H4 (cell line): ENCODE measurements at regions not wholly inside any gene's neighbourhood (a gene's known extent, or its start where the extent isn't known, plus 50 kb on each side); places are given as distances from the start of the nearest gene placed in this dataset.

Source experiments
- DNase-seq: peaks from one replicate; pipeline ENCODE4 v3.0.0-alpha.2; 2015; ENCODE audit warnings: low spot score

GRCh38 chr4:4740071-4740470, 119.4 kb upstream of the MSX1 start:
- no peak for DNase-seq

- peak; percentile 95 for DNase-seq
Measured at GRCh38 chr4:4735870-4736269, 123.6 kb upstream of the MSX1 start.

GRCh38 chr4:4735136-4735750, 124.2 kb upstream of the MSX1 start:
- DNase-seq: peak; percentile 53

GRCh38 chr4:4734425-4734824, 125.0 kb upstream of the MSX1 start:
- peak; percentile 65 for DNase-seq

GRCh38 chr4:4733663-4734062, 125.8 kb upstream of the MSX1 start:
- no peak for DNase-seq

- DNase-seq: no peak
Measured at GRCh38 chr4:4730249-4730648, 129.2 kb upstream of the MSX1 start.

- no peak for DNase-seq
Measured at GRCh38 chr4:4729206-4729605, 130.3 kb upstream of the MSX1 start.

GRCh38 chr4:4727536-4727935, 131.9 kb upstream of the MSX1 start:
- no peak for DNase-seq

GRCh38 chr4:4726051-4726450, 133.4 kb upstream of the MSX1 start:
- DNase-seq: no peak

- DNase-seq: no peak
Measured at GRCh38 chr4:4724321-4724720, 135.1 kb upstream of the MSX1 start.

- no peak for DNase-seq
Measured at GRCh38 chr4:4721636-4722035, 137.8 kb upstream of the MSX1 start.

GRCh38 chr4:4720646-4721045, 138.8 kb upstream of the MSX1 start:
- DNase-seq: no peak

GRCh38 chr4:4719436-4719835, 140.0 kb upstream of the MSX1 start:
- no peak for DNase-seq

- no peak for DNase-seq
Measured at GRCh38 chr4:4717692-4718091, 141.8 kb upstream of the MSX1 start.

GRCh38 chr4:4714331-4714730, 145.1 kb upstream of the MSX1 start:
- no peak for DNase-seq

GRCh38 chr4:4712800-4713528, 146.5 kb upstream of the MSX1 start:
- peak; percentile 36 for DNase-seq

GRCh38 chr4:4711902-4712301, 147.6 kb upstream of the MSX1 start:
- no peak for DNase-seq

- DNase-seq: no peak
Measured at GRCh38 chr4:4709736-4710135, 149.7 kb upstream of the MSX1 start.

- DNase-seq: peak; percentile 69
Measured at GRCh38 chr4:4704267-4704666, 155.2 kb upstream of the MSX1 start.

- DNase-seq: no peak
Measured at GRCh38 chr4:4697584-4697983, 155.7 kb upstream of the STX18 start.

GRCh38 chr4:4696530-4696929, 154.7 kb upstream of the STX18 start:
- no peak for DNase-seq

GRCh38 chr4:4695497-4695896, 153.6 kb upstream of the STX18 start:
- DNase-seq: no peak

GRCh38 chr4:4694827-4695226, 153.0 kb upstream of the STX18 start:
- DNase-seq: no peak

- DNase-seq: peak; percentile 40
Measured at GRCh38 chr4:4694296-4694772, 152.5 kb upstream of the STX18 start.
